HepG2 (cell line): ENCODE measurements at regions not wholly inside any gene's neighbourhood (a gene's known extent, or its start where the extent isn't known, plus 50 kb on each side); places are given as distances from the start of the nearest gene placed in this dataset.

ENCODE experiments used
- ATAC-seq: fragments of 200-7000 bp; cut with Tn5 transposase; 3 replicates; pipeline ENCODE4 v1.9.1; 2020; ENCODE audit warnings: mild to moderate bottlenecking, moderate library complexity
- BruUV-seq: library from RNA; stranded (reverse); fragments of 400-500 nt; replicated peaks from 2 replicates; lab custom pipeline; 2021; lab: Mats Ljungman, UMichigan
- CTCF ChIA-PET: fragments of 300-600 bp; formaldehyde crosslinking; extraction: SDS; loops from one replicate; lab custom pipeline; 2021; ENCODE audit warnings: low total read pairs, inconsistent platforms, low intra/inter-chr PET ratio; lab: Yijun Ruan, JAX
- POLR2A ChIA-PET: fragments of 350-600 bp; sonication (Branson Sonifier 250); formaldehyde crosslinking; loops from one replicate; lab custom pipeline; 2020; ENCODE audit warnings: antibody characterized with exemption, inconsistent platforms; lab: Yijun Ruan, JAX
- DNase-seq: peaks from one replicate; pipeline ENCODE4 v3.0.0-alpha.2; 2015; ENCODE audit warnings: low spot score
- FAIRE-seq: peaks from 3 replicates; lab custom pipeline; 2011; peaks lifted over from hg19 to GRCh38; lab: Jason Lieb, UNC
- H2AFZ ChIP-seq: one replicate; pipeline ENCODE4 v1.6.1; 2011; ENCODE audit warnings: low read length, inconsistent platforms
- H3K27ac ChIP-seq: fragments of 300-600 bp; 3 replicates; pipeline ENCODE4 v1.8.0; 2011; ENCODE audit warnings: mixed run types, mild to moderate bottlenecking, mixed read lengths, low read length, inconsistent platforms; ENCODE audit not compliant: insufficient read depth; ENCODE audit errors: extremely low read length
- H3K27me3 ChIP-seq, 2 experiments: fragments of 200-600 bp in 1 of 2; 2 replicates in 1 of 2; 3 replicates in 1 of 2; pipeline versions ENCODE4 v1.6.0 to v1.8.0; 2011; ENCODE audit warnings: low read length in 2 of 2, mild to moderate bottlenecking in 2 of 2, moderate library complexity in 2 of 2, inconsistent platforms in 1 of 2; ENCODE audit not compliant: insufficient read depth in 2 of 2, control insufficient read depth in 1 of 2
- H3K36me3 ChIP-seq, 2 experiments: fragments of 200-600 bp in 1 of 2; replicated peaks in 1 of 2; 2 replicates in 1 of 2; 3 replicates in 1 of 2; pipeline versions ENCODE4 v1.5.1 to v1.8.0; 2011; ENCODE audit warnings: low read length in 2 of 2, inconsistent platforms in 1 of 2; ENCODE audit not compliant: insufficient read depth in 2 of 2, control insufficient read depth in 1 of 2
- H3K4me1 ChIP-seq: 2 replicates; pipeline ENCODE4 v1.5.1; 2012; ENCODE audit warnings: low read length, inconsistent platforms; ENCODE audit not compliant: insufficient read depth
- H3K4me2 ChIP-seq: 2 replicates; pipeline ENCODE4 v1.6.0; 2011; ENCODE audit warnings: low read depth, low read length, inconsistent platforms
- H3K4me3 ChIP-seq, 3 experiments: fragments of 200-600 bp in 1 of 3; sonication (generic), shearing (Covaris generic) in 1 of 3; replicated peaks in 1 of 3; 2 replicates each; pipeline ENCODE4 v1.5.1; 2011 to 2016; ENCODE audit warnings: low read length in 3 of 3, inconsistent platforms in 2 of 3, low read depth in 2 of 3, mild to moderate bottlenecking in 2 of 3, control low read depth in 1 of 3, mixed read lengths in 1 of 3; ENCODE audit not compliant: insufficient read depth in 1 of 3
- H3K79me2 ChIP-seq: one replicate; pipeline ENCODE4 v1.6.1; 2011; ENCODE audit warnings: low read length, inconsistent platforms; ENCODE audit not compliant: insufficient read depth
- H3K9ac ChIP-seq: 2 replicates; pipeline ENCODE4 v1.6.0; 2011; ENCODE audit warnings: mild to moderate bottlenecking, low read depth, low read length, inconsistent platforms; ENCODE audit not compliant: insufficient read depth
- H3K9me3 ChIP-seq: 2 replicates; pipeline ENCODE4 v1.5.1; 2012; ENCODE audit warnings: mild to moderate bottlenecking, low read length
- H4K20me1 ChIP-seq: 2 replicates; pipeline ENCODE4 v1.6.0; 2011; ENCODE audit warnings: inconsistent platforms, mild to moderate bottlenecking, low read length, moderate library complexity; ENCODE audit not compliant: insufficient read depth
- ATF7-NPFF ChIP-seq: sonication (generic); formaldehyde crosslinking; IDR thresholded peaks from 2 replicates; pipeline ENCODE4 v1.8.1; 2023; ENCODE audit warnings: mild to moderate bottlenecking, low read depth, missing genetic modification reagents, moderate library complexity
- NFIB ChIP-seq: sonication (generic); formaldehyde crosslinking; IDR thresholded peaks from 2 replicates; pipeline ENCODE4 v1.9.0; 2021; ENCODE audit warnings: missing genetic modification reagents, mild to moderate bottlenecking, borderline replicate concordance
- PBX2 ChIP-seq: IDR thresholded peaks from 2 replicates; pipeline ENCODE4 v1.6.1; 2016; ENCODE audit warnings: control low read depth
- RBAK ChIP-seq: sonication (generic); formaldehyde crosslinking; IDR thresholded peaks from 2 replicates; pipeline ENCODE4 v1.5.1; 2020; ENCODE audit warnings: mild to moderate bottlenecking, missing genetic modification reagents
- RFX1 ChIP-seq: fragments of 450-650 bp; IDR thresholded peaks from 2 replicates; pipeline ENCODE4 v1.6.1; 2017
- SIN3B ChIP-seq: fragments of 150-350 bp; IDR thresholded peaks from 2 replicates; pipeline ENCODE4 v1.6.1; 2014; ENCODE audit warnings: low read length
- SP1 ChIP-seq, 2 experiments: fragments of 450-650 bp in 1 of 2; sonication (generic) in 1 of 2; formaldehyde crosslinking in 1 of 2; IDR thresholded peaks; 2 replicates each; pipeline versions ENCODE4 v1.4.0 to v1.6.1; 2016 to 2020; ENCODE audit warnings: missing genetic modification reagents in 1 of 2
- TBP ChIP-seq: sonication (generic); formaldehyde crosslinking; IDR thresholded peaks from 2 replicates; pipeline ENCODE4 v1.5.0; 2020; ENCODE audit warnings: missing genetic modification reagents
- ZBTB8A ChIP-seq: sonication (generic); formaldehyde crosslinking; IDR thresholded peaks from 2 replicates; pipeline ENCODE4 v1.4.0; 2020; ENCODE audit warnings: mild to moderate bottlenecking, low read depth, missing genetic modification reagents, borderline replicate concordance
- ZNF609 ChIP-seq: sonication (generic); formaldehyde crosslinking; IDR thresholded peaks from 2 replicates; pipeline ENCODE4 v1.4.0; 2020; ENCODE audit warnings: mild to moderate bottlenecking, missing genetic modification reagents, borderline replicate concordance
- ZNF615 ChIP-seq: sonication (generic); formaldehyde crosslinking; IDR thresholded peaks from 2 replicates; pipeline ENCODE4 v1.5.0; 2020; ENCODE audit warnings: mild to moderate bottlenecking, missing genetic modification reagents, borderline replicate concordance
- ZNF766 ChIP-seq: sonication (generic); formaldehyde crosslinking; IDR thresholded peaks from 2 replicates; pipeline ENCODE4 v1.5.0; 2020; ENCODE audit warnings: missing genetic modification reagents, borderline replicate concordance
- ZNF775 ChIP-seq: sonication (generic); formaldehyde crosslinking; IDR thresholded peaks from 2 replicates; pipeline ENCODE4 v1.4.0; 2020; ENCODE audit warnings: missing genetic modification reagents, mild to moderate bottlenecking, moderate library complexity, borderline replicate concordance
- ZSCAN31 ChIP-seq: sonication (generic); formaldehyde crosslinking; IDR thresholded peaks from 2 replicates; pipeline ENCODE4 v1.5.0; 2020; ENCODE audit warnings: low read depth, mild to moderate bottlenecking, missing genetic modification reagents
- in situ Hi-C: cut with HindIII; loops from 2 replicates; pipeline ENCODE4 v1.10.0; 2017; ENCODE audit warnings: low pct_unique_long_range_greater_than_20kb; ENCODE audit not compliant: extremely low pct_ligation_motif_present
- intact Hi-C: fragments of 100-400 bp; cut with micrococcal nuclease; formaldehyde crosslinking; loops from one replicate; pipeline ENCODE4 v1.10.0; 2022; ENCODE audit not compliant: unreplicated experiment
- TF ChIP-seq, protein P1 (sequence below): sonication (generic); formaldehyde crosslinking; IDR thresholded peaks from 2 replicates; pipeline ENCODE4 v1.8.0; 2022; ENCODE audit warnings: missing genetic modification reagents, mild to moderate bottlenecking, moderate library complexity, borderline replicate concordance
- TF ChIP-seq, protein P2 (sequence below): sonication (generic); formaldehyde crosslinking; IDR thresholded peaks from 2 replicates; pipeline ENCODE4 v1.5.1; 2020; ENCODE audit warnings: missing genetic modification reagents, mild to moderate bottlenecking, borderline replicate concordance

- H3K27me3 ChIP-seq = no peaks in the 10 kb centered on the region
- intact Hi-C loops = no loop called here
- no peaks in the 10 kb centered on the region for H3K79me2 ChIP-seq
- no peaks in the 10 kb centered on the region for H4K20me1 ChIP-seq
- no TSS peak for BruUV-seq
- no peak overlapping the region for H2AFZ ChIP-seq
- no peak overlapping the region for H3K4me3 ChIP-seq
- FAIRE-seq (no peak), DNase-seq (no peak), ATAC-seq (no peak)
- H3K4me1 ChIP-seq = no peaks in the 10 kb centered on the region
- no peaks in the 10 kb centered on the region for H3K36me3 ChIP-seq
- ChIA-PET POLR2A (no interaction called here), CTCF (no interaction called here)
- in situ Hi-C loops = no loop called here
- no peaks in the 10 kb centered on the region for H3K9me3 ChIP-seq
- no peak overlapping the region for H3K9ac ChIP-seq
- no peak overlapping the region for H3K4me2 ChIP-seq
- no peak overlapping the region for H3K27ac ChIP-seq
- TF ChIP-seq RBAK (no peak), ZSCAN31 (CRISPR knock-in tag) (no peak), PBX2 (CRISPR knock-in tag) (no peak), ZBTB8A (no peak), NFIB (CRISPR knock-in tag) (no peak), ATF7-NPFF (CRISPR knock-in tag) (no peak), RFX1 (no peak), TBP (CRISPR knock-in tag) (no peak), ZNF609 (CRISPR knock-in tag) (no peak), ZNF615 (CRISPR knock-in tag) (no peak), ZNF775 (CRISPR knock-in tag) (no peak), ZNF766 (CRISPR knock-in tag) (no peak), SP1 (IDR thresholded peaks at IDR 0.05) (no peak), SP1 (CRISPR knock-in tag; IDR thresholded peaks at IDR 0.05) (no peak), SIN3B (no peak)
- TF ChIP-seq, protein P1, sequence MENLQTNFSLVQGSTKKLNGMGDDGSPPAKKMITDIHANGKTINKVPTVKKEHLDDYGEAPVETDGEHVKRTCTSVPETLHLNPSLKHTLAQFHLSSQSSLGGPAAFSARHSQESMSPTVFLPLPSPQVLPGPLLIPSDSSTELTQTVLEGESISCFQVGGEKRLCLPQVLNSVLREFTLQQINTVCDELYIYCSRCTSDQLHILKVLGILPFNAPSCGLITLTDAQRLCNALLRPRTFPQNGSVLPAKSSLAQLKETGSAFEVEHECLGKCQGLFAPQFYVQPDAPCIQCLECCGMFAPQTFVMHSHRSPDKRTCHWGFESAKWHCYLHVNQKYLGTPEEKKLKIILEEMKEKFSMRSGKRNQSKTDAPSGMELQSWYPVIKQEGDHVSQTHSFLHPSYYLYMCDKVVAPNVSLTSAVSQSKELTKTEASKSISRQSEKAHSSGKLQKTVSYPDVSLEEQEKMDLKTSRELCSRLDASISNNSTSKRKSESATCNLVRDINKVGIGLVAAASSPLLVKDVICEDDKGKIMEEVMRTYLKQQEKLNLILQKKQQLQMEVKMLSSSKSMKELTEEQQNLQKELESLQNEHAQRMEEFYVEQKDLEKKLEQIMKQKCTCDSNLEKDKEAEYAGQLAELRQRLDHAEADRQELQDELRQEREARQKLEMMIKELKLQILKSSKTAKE (CRISPR knock-in tag) = no peak
- TF ChIP-seq, protein P2, sequence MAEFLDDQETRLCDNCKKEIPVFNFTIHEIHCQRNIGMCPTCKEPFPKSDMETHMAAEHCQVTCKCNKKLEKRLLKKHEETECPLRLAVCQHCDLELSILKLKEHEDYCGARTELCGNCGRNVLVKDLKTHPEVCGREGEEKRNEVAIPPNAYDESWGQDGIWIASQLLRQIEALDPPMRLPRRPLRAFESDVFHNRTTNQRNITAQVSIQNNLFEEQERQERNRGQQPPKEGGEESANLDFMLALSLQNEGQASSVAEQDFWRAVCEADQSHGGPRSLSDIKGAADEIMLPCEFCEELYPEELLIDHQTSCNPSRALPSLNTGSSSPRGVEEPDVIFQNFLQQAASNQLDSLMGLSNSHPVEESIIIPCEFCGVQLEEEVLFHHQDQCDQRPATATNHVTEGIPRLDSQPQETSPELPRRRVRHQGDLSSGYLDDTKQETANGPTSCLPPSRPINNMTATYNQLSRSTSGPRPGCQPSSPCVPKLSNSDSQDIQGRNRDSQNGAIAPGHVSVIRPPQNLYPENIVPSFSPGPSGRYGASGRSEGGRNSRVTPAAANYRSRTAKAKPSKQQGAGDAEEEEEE = no peak
Measured at GRCh38 chr4:114081783-114082182, 102.3 kb upstream of the ARSJ start.
